ENCODE measurements at regions not wholly inside any gene's neighbourhood (a gene's known extent, or its start where the extent isn't known, plus 50 kb on each side); places are given as distances from the start of the nearest gene placed in this dataset.

DNA sequence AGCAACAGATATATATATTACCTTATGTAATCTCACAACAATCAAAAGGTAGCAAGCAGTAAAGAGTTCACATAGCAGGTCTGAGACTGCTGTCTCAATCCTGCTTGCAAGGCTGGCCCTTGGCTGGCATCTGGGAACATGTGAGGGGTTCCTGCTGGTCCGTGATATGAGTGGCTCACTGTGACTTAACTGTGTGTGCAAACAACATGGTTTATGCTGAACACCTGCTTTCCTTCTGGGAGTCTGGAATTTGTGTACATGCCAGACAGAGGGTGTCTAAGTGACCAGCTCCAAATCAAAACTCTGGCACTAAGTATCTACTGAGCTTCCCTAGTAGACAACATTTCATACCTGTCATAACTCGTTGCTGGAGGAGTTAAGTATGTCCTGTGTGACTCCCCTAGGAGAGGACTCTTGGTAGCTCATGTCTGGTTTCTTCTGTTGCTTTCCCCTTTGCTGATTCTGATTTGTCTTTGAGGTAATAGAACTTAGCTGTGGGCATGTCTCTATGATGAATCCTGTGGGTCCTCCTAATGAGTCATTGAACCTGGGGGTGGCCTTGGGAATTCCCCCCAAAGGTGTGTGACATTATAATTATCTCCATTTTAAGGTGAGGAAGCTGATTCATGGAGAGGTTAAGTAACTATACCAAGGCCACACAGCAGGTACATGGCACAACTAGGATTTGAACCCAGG is 131.6 kb upstream of the NEDD9 start:
- Histone ChIP-seq H3K4me2 (ENCODE audit: low read length) (no peak overlapping the region), H3K4me3 (ENCODE audit: low read depth, low read length, poor library complexity, severe bottlenecking) (no peak overlapping the region), H3K36me3 (ENCODE audit: insufficient read depth, low read length) (peaks cover 42% of the 10 kb centered on the region), H3K9me2 (ENCODE audit: low read depth, low read length) (no peaks in the 10 kb centered on the region), H3K4me1 (ENCODE audit: insufficient read depth, low read length, severe bottlenecking) (peaks cover 6% of the 10 kb centered on the region), H2AFZ (ENCODE audit: low read length) (no peak overlapping the region), H3K9ac (ENCODE audit: low read length) (no peak overlapping the region), H3K27me3 (ENCODE audit: insufficient read depth, low read length) (no peaks in the 10 kb centered on the region), H4K20me1 (ENCODE audit: insufficient read depth, low read length) (no peaks in the 10 kb centered on the region), H3K79me2 (ENCODE audit: insufficient read depth, low read length) (no peaks in the 10 kb centered on the region), H3K27ac (ENCODE audit: low read depth, low read length, poor library complexity, severe bottlenecking) (no peak overlapping the region), H3K9me3 (ENCODE audit: low read length) (no peaks in the 10 kb centered on the region), H3F3A (ENCODE audit: insufficient read depth, low read length) (no peaks in the 10 kb centered on the region)
- TF ChIP-seq, protein P1, sequence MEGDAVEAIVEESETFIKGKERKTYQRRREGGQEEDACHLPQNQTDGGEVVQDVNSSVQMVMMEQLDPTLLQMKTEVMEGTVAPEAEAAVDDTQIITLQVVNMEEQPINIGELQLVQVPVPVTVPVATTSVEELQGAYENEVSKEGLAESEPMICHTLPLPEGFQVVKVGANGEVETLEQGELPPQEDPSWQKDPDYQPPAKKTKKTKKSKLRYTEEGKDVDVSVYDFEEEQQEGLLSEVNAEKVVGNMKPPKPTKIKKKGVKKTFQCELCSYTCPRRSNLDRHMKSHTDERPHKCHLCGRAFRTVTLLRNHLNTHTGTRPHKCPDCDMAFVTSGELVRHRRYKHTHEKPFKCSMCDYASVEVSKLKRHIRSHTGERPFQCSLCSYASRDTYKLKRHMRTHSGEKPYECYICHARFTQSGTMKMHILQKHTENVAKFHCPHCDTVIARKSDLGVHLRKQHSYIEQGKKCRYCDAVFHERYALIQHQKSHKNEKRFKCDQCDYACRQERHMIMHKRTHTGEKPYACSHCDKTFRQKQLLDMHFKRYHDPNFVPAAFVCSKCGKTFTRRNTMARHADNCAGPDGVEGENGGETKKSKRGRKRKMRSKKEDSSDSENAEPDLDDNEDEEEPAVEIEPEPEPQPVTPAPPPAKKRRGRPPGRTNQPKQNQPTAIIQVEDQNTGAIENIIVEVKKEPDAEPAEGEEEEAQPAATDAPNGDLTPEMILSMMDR (IDR thresholded peaks at IDR 0.05; ENCODE audit: low read length): no peak
- TF ChIP-seq EZH2 (IDR thresholded peaks at IDR 0.05; ENCODE audit: borderline replicate concordance, low read length): no peak

DNA sequence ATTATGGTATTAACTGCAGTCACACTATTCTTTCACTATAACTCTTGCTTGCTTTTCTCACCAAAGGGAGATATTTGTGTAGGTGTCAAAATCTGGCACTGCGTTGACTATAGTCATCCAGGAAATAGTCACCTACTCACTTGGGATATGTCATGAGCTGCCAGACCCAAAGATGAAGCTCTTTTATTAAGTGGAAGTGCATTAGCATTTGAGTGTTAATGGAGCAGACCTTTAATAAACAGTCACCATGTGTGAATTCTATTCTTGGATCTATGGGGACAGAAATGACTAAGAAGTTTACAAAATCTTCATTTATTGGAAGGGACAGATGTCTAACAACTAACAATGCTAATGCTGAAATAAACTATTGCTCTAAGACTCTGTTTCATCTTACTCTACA is 130.1 kb upstream of the NEDD9 start:
- H3F3A ChIP-seq (ENCODE audit: insufficient read depth, low read length): no peaks in the 10 kb centered on the region
- H3K79me2 ChIP-seq (ENCODE audit: insufficient read depth, low read length): no peaks in the 10 kb centered on the region
- no peak for TF ChIP-seq EZH2 (IDR thresholded peaks at IDR 0.05; ENCODE audit: borderline replicate concordance, low read length)
- TF ChIP-seq, protein P1 (IDR thresholded peaks at IDR 0.05; ENCODE audit: low read length): no peak

DNA sequence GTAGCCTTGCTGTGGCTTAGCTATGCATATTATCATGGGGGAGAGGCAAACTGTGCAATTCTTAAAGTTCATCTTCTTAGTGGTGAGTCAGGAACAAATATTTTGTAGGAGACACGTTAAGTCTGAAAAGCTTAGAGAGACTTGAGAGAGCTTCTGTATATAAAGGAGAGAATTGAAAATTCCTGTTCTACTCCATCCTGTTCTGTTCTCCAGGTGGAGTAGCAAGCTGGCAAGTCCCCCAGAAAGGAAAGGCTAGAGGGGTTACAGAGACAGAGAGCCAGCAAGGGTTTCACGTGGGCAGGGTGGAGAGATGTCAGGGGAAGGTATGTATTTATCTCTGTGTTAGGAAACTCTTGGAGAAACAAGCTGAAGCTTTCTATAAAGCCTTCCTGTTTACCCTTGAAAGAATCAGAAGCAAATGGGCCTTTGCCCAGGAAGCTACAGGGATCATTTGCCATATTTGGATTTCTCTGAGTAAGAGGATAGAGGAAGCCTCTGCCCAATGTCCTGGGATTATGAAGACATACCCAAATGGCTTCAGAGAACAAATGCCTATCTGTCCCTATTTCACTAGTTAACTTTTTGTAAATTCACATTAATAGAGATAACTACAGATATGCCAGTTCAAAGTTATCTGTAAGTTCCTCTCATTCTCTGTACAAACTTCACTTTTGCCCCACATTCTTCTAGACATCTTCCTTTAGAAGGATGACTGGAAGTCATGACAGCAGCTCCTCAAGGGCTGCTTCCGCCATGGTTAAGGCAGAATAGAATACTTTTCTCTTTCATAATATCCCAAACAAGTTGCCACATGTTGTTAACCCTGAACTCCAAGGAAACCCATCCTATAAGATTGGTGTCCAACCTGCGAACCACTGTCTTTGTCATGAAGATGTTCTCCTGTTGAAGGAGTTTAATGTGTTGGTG is 126.7 kb upstream of the NEDD9 start:
- Histone ChIP-seq H3K4me2 (ENCODE audit: low read length) (no peak overlapping the region), H3K27ac (ENCODE audit: low read depth, low read length, poor library complexity, severe bottlenecking) (no peak overlapping the region), H3K4me3 (ENCODE audit: low read depth, low read length, poor library complexity, severe bottlenecking) (no peak overlapping the region), H2AFZ (ENCODE audit: low read length) (no peak overlapping the region), H3K79me2 (ENCODE audit: insufficient read depth, low read length) (no peaks in the 10 kb centered on the region), H3K9ac (ENCODE audit: low read length) (no peak overlapping the region), H3K9me2 (ENCODE audit: low read depth, low read length) (no peaks in the 10 kb centered on the region), H3F3A (ENCODE audit: insufficient read depth, low read length) (no peaks in the 10 kb centered on the region), H3K27me3 (ENCODE audit: insufficient read depth, low read length) (no peaks in the 10 kb centered on the region), H3K36me3 (ENCODE audit: insufficient read depth, low read length) (peaks cover 36% of the 10 kb centered on the region), H3K9me3 (ENCODE audit: low read length) (no peaks in the 10 kb centered on the region), H4K20me1 (ENCODE audit: insufficient read depth, low read length) (no peaks in the 10 kb centered on the region), H3K4me1 (ENCODE audit: insufficient read depth, low read length, severe bottlenecking) (no peaks in the 10 kb centered on the region)
- TF ChIP-seq, protein P1 (IDR thresholded peaks at IDR 0.05; ENCODE audit: low read length): no peak
- no peak for TF ChIP-seq EZH2 (IDR thresholded peaks at IDR 0.05; ENCODE audit: borderline replicate concordance, low read length)

More for the DNA sequence above, 130.1 kb upstream of the NEDD9 start:
- H2AFZ ChIP-seq (ENCODE audit: low read length): no peak overlapping the region
- no peak overlapping the region for H3K9ac ChIP-seq (ENCODE audit: low read length)
- no peaks in the 10 kb centered on the region for H4K20me1 ChIP-seq (ENCODE audit: insufficient read depth, low read length)
- no peak overlapping the region for H3K4me3 ChIP-seq (ENCODE audit: low read depth, low read length, poor library complexity, severe bottlenecking)
- no peaks in the 10 kb centered on the region for H3K27me3 ChIP-seq (ENCODE audit: insufficient read depth, low read length)
- H3K4me2 ChIP-seq (ENCODE audit: low read length): no peak overlapping the region
- no peaks in the 10 kb centered on the region for H3K9me2 ChIP-seq (ENCODE audit: low read depth, low read length)
- H3K9me3 ChIP-seq (ENCODE audit: low read length): no peaks in the 10 kb centered on the region
- no peak overlapping the region for H3K27ac ChIP-seq (ENCODE audit: low read depth, low read length, poor library complexity, severe bottlenecking)
- peaks cover 36% of the 10 kb centered on the region for H3K36me3 ChIP-seq (ENCODE audit: insufficient read depth, low read length)
- H3K4me1 ChIP-seq (ENCODE audit: insufficient read depth, low read length, severe bottlenecking): peaks cover 6% of the 10 kb centered on the region
